ENCODE measurements at regions not wholly inside any gene's neighbourhood (a gene's known extent, or its start where the extent isn't known, plus 50 kb on each side); places are given as distances from the start of the nearest gene placed in this dataset.

DNA sequence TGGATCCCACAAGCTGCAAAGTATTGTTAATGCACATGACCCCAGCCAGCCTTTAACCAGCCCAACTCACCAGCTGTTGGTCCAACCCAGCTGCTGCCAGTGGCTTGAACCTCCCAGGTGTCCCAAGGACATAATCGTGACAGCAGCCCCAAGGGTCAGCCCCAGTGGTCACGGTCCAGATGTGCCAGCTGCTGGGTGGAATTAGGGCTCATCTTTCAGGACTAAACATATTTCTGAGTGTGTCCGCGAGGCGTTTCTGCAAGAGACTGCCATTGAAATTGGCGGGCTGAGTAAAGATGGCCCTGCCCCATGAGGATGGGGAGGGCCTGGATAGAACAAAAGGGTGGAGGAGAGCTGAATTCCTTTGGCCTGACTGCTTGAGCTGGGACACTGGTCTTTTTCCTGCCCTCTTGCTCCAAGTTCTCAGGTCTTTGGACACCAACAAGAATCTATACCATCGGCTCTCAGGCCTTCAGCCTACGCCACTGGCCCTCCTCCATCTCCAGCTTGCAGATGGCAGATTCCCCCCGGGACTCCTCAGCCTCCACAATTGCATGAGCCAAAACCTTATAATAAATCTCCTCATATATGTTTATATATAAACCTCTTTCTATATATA, 240.2 kb downstream of the MN1 start:
- no peak for DNase-seq

DNA sequence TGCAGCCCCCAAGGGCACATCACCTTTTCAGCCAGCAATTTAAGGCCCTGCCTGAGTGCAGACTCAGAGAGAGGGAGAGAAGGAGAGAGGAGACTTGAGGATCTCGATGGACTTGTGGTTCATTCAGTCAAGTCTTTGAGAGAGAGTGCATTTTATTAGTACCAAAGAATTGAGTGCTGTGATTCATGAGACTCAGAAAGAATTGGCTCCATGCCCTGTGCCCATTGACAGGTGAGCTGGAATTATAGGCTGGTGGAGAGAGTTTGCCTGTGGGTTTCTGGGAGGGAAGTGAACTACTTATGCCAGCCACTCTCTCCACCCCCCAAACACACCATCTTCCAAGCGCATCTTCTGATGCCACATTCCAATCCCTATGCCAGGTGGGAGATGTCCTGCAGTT, 236.8 kb downstream of the MN1 start:
- no peak for DNase-seq

DNA sequence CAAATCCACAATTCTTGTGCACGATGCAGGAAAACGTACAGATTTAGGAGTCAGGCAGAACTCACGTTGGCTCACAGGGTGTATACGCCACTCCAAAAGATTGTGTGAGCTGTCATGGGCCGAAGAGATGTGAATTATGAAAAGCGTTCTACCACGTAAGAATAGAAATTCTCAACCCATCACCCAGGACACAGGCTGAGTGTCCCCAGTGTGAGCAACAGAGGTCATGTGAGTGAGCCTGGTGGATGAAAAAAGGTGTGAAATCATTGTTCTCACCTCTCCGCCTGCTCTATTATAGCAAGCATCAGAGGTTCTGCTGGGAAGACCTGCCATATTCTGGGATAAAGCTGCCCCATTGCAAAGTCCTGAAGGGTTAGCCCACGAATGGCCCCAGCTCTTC, 235.0 kb downstream of the MN1 start:
- no peak for DNase-seq

DNA sequence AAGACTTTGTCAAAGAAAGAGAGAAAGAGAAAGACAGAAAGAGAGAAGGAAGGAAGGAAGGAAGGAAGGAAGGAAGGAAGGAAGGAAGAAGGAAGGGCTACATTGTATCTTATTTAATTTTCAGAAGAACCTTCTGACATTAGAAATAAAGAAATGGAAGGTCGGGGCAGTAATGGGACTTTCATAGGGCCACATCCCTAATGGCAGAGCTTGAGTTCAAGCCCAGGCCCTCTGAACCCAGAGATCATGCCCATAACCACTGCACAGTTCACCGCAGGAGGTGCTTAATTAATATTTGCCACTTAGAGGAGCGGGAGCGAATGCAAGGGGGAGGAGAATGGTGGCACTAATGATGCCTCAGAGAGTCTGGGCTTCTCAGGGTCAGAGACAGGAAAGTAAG, 233.3 kb downstream of the MN1 start:
- DNase-seq: no peak

DNA sequence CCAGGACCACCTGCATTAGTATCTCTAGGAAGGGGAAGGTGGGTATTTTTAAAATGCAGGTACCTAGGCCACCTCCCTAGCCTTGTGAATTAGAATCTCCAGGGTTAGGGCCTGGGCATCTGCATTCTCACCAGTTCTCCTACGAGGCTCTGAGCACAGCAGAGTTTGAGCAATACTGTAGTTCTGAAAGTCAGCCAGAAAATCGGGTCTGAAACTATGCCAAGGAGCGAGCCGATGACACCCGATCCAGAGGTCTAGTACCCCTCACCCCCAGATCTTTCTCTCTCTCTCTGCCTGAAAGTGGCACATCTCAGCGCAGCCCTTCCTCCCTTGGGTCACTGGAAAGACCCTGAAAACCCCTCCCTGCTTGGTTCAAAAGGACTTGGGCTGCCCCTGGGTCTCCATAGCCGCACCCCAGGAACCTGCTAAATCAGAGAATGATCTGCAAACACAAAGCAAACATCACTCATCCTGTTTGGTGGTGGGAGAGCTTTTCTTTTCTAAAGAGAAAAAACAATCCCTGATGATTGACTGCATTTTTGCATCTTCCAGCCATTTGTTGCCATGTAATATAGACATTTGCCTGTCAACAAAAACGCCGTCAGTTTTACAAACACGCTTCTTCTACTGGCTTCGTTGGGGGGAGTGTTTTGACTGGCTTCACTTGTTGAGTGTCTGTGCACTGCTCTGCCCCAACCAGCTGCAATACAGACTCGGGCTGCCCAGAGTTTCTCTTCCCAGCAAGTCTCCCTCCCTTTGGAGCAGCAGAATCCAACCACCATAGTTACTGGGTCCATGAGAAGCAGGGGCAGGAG, 229.9 kb downstream of the MN1 start:
- DNase-seq: no peak

DNA sequence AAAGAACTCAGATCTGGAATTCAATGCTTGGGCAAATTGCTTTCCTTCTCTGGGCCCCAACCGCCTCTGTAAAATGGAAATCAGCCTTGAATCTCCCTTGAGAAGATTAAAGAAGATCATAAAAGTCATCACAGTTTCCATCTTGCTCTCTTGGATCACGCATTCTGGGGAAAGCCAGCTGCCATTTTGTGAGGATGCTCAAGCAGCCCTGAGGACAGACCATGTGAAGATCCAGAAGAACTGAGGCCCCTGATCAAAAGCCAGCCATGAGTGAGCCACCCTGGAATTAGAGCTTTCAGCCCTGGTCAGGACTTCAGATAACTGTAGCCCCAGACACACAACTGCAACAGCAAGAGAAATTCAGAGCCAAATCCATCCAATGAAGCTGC, 229.3 kb downstream of the MN1 start:
- DNase-seq: no peak

DNA sequence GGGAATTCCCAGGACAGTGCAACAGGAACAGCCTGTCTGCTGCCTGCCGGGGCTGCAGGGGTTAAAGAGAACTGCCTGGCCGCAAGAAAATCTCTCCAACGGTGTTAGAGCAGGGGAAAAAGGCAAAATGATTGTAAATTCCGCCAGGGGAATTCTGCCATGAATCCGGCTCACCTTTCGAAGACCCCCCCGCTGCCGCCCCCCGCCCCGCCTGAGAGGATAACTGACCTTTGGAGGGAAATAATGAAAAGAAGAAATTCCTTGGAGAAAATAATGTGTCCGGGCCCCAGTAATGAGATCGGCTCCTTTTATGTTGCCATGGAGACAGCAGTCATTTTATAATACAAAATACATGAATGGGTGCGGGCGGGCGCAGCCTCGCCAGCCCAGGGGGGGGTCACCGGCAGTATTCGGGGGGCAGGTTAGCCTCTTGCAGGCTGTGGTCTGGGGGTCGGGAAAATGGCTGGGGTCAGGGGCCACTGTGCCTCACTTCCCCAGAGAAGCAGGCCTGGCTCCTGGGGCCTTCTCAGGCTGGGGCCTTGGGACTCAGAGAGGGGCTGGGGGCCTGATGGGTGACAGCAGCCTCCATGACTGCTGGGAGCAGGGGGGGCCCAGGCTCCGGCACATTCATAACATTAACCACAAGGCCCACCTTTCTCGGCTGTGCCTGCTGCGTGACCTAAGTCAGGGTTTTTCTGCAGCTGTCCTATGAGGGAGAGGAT, 228.1 kb downstream of the MN1 start:
- no peak for DNase-seq

DNA sequence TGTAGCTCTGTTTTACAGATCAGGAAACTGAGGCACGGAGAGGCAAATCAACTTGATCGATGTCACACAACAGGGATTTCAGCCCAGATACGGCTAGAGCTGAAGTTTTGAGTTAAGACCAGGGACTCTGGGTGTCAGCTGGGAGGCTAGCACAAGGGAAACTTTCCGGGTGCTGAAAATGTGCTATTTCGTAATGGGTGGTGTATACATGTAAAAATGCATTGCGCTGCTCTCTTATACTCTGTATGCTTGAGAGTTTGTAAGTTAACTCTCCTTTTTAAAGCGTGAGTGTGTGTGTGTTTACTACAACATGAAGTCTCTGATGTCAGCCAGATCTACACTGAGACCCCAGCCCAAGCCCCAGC, 227.6 kb downstream of the MN1 start:
- DNase-seq: no peak

DNA sequence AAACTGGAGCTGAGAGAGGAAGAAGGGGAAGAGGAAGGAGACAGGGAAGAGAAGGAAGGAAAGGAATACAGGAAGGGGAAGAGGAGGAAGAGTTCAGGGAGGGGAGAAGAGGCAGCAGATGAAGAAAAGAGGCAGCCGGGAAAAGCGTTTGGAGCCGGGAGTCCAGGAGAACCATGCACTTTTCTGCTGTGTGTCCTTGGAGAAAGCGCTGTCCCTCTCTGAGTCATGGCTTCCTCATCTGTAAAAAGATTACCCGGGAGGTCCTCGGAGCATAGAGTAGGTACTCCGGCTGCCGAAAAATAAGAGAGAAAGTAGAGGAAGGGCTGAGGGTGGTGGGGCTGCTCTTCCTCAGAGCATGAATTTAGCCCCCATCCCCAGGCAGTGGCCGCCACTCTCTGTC, 226.9 kb downstream of the MN1 start:
- no peak for DNase-seq

DNA sequence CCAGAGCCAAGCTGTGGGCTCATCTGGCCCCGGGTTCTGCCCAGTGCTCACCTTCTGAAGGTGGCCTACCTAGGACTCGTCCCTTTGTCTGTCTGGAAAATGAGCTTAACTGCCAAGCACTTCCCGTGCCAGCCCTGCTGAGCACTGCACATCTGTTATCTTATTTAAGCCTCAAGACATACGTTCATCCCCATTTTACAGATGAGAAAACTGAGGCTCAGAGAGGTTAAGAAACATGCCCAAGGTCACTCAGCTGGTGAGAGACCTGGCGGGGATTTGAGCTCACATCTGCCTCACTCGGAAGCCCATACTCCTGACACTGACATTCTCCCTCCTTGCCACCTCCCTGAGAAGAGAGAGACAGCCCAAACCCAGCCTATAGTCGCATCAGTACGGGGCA, 226.2 kb downstream of the MN1 start:
- DNase-seq: no peak

DNA sequence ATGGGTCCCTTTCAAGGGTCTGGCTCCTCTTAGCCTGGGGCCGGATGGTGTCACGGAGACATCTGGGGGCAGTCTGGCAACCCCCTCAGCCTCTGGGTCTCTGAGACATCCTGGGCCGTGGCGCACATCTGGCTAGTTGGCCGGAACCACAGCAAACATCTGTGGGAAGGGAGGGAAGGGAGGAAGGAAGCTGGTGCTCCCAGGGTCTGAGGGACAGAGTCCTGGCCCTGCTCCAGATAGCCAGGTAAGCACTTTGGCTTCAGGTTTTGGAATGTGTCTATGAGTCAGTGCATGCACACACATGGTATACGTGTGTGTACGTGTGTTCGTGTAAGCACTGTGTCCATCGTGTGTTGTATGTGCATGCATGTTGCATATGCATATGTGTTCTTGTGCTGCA, 225.1 kb downstream of the MN1 start:
- DNase-seq: no peak

DNA sequence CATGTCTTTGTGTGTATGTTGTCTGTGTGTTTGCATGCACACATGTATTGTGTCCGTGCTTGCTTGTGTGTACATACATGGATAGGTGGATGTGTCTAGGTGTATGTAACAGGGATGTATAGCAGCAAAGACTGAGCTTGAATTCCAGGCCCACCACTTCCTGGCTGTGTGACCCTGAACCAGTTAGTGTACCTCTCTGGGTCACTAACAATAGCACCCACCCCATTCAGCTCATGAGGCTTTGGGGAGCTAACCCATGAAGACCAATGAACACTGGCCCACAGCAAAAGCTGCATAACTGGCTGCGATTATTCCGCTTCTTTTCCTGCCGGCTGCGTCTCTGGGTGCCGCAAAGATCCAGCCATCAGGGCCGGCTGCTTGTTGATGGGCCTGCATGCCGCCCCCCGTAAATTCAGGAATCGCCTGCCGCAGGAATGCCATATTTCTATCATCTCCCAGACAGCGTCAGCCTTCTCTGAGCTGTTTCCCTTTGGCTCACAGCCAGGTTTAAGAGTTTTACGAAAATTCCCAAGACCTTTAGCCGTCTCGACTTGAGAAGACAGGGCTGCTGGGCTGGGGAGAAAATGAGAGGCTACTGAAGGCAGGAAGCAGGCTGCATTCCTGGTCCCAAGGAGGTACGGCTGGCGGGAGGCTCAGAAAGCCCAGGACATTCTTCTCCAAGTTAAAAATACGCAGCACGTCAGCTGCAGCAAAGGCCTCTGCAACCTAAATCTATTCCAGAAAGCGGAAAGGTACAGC, 224.6 kb downstream of the MN1 start:
- no peak for DNase-seq

DNA sequence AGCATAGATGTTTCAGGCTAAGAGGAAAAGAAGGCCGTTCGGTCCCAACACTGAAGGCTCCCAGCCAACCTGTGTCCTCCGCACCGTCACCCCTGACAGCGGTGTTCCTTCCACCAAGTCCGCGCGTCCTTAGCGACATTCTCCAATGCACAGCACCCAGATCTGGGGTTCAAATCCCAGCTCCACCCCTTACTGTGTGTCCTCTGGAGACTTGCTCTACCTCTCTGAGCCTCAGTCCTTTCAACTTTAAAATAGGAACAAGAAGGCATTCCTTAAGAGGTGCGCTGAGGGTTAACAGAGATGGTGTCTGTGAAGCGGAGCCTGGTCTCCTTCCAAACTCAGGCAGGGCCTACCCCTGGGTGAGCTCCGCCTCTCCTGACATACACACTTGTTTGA, 224.0 kb downstream of the MN1 start:
- DNase-seq: no peak

DNA sequence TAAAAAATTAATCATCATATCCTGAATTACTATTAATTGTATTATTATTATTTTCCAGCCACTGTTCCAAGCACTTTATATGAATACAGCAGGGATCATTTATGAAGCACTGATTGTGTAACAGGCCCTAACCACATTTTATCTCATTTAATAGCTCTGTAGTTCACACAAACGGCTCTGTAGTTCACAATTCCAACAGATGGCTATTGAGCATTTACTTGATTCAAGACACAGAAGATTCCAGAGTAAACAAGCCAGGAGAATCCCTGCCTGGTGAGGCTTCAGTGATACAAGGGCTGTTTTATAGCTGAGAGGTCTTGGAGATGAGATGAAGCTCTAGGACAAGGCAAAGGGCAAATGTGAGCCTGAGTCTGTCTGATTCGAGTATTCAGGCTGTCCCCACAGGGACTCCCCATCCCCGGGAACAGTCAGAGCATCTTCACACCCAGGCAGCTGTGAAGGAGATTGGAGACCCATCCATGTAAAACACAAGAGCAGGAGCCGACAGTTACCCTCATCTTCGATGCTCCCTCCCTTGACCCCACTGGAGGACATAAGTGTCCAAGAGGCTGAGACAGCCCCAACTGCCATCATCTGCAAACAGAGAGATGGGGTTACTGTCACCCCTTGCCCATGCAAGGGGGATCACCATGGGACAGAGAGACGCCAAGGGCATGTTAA, 222.5 kb downstream of the MN1 start:
- DNase-seq: no peak

DNA sequence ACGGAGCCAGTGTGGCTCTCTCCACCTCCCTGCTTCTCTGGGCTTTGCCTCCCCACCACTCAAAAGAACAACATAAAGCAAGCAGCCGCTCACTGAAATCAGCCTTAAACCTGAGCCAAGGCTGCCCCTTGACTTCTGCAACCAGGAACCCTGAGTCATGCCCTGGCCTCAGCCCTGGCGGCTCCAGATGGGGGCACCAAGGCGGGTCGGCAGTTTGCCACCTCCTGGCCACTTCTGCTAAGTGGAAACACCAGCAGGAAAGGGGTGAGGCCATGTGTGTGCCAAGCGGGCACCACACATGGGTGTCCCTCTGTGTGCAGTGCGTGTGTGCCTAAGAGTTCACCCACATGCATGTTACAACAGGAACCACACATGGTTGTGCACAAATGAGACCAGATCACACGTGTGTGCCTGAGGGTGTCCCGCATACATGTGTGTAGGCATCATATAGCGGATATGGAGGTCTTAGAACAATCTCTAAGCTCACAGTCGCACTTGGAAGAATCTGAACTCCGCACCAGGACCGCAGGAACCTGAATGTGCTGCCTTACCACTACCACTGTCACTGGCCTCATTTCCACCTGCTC, 221.2 kb downstream of the MN1 start:
- DNase-seq: no peak

DNA sequence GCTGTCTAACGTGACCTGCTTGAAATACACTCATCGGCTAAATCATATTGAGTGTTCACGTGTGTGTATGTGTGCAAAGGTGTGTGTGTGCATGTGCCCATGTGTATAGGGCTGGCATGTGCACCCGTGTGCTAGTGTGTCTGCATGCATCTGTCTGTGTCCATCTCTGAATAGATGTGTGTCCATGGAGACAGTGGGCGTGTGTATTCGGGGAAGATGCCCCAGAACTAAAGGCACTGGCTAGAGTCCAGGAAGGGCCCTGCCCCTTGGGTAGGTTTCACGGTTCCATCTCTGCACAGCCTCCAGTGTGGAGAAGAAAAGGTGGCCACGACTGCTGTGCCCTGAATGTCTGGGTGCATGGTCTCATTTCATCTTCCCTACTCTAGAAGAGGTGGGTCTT, 220.3 kb downstream of the MN1 start:
- no peak for DNase-seq

DNA sequence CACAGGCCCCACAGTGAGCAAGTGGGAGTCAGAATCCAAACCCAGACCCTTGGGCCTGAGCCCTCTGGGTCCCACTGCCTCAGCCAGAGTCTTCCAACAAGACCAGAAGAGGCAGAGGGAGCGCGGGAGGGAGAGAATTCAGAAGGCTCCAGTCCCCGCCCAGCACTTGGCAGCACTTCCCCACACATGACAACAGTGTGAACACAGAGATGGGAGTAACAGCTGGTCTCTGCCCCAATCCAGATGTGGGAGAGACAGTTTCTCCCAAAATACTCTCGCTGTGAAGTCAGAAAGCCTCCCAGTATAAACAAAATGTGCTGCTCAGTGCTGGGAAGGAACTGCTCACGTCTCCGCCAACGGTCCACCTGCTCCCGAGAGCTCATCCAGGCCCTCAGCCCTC, 219.9 kb downstream of the MN1 start:
- no peak for DNase-seq

DNA sequence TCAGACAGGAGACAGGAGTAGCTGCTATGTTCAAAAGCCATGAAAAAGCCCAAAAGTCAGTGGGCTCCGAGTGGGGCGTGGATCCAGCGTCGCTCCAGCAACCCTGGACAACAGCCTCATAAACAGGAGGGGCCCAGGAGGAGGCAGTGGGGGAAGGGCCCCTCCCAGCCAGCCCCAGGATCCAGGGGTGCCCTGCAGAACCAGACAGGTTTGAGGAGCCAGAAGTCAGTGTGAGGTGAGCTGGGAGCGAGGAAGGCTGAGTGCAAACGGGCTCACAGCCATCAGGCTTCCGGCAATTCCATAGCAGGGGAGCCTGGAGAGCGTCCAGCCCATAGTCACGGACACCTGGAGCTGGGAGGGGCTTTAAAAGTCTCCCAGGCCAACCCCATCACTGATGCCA, 217.7 kb downstream of the MN1 start:
- DNase-seq: no peak

DNA sequence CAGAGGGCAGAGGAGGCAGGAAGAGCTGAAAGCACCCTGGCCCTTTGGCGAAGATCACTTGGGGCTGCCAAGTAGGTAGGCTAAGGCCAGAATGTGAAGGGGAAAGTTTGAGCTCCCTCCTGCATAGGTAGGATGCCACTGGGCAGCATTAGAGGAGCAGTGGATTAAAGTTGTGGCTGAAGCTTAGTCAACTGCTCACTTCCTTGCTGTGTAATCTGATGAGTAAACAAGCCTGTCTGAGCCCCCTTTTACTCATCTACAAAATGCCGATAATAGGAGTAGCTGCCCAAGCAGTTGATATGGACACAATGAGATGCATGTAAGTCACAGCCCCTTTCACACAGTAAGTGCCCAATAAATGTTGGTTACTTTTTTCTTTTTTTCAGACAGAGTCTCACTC, 216.4 kb downstream of the MN1 start:
- no peak for DNase-seq

DNA sequence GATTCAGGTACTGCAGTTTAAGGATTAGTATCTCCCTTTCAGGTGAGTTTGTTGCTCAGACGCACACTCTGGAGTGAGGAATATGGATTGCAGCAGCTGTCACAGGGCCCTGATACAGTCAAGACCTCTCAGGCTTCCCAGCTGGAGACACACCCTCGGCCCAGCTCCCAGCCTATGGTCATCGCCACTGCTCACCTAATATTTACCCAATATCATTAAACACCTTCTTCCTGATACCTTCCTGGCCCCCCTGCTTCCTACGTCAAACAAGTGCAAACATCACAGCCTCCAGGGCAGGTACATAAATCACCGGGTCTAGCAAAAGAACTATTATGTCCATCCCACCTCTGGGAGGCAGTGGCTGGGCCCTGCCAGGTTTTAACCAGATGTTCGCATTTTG, 213.3 kb downstream of the MN1 start:
- DNase-seq: no peak

DNA sequence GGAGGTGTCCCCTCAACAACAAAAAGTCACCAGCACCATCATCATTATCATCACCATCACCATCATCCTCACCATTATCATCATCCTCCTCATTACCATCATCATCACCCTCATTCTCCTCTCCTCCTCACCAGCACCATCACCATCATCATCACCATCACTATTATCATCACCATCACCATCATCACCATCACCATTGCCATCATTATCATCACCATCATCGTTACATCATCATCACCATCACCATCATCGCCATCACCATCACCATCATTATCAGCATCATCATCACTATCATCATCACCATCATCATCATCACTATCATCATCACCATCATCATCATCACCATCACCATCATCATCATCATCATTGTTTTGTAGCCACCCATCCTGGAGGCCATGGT, 212.6 kb downstream of the MN1 start:
- DNase-seq: no peak

DNA sequence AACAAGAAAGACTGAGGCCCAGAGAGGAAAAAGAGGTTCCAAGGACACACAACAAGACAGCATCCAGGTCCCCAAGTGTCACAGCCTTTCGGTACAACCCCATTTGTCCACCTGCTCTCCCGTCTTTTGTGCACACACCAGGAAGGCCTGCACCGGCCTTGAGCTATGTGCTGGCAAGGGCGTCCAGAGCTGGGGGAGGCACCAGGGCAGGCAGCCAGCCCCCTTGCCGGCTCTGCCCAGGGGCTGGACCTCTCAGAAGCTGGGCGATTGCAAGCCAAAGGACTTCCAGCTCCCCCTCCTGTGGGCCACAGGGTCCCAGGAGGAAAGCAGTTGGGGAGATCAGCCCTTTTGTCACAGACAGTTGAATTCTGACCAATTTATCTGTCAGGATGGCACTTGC, 210.5 kb downstream of the MN1 start:
- DNase-seq: no peak

DNA sequence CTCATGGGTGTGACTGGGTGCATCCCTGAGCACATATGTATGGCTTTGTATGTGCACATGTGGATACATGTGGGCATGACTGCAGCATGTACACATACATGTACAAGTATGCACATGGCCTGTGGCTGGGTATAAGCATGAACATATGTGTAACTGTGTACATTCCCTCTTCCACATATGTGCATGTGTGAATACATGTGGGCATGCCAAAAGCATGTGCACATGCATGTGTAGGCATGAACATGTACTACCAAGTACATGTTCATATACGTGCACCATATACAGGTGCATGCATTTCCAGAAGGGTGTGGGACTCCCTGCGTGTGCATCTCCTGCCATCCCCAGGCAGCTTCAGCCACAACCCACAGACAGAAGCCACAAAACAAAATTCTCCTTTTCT, 208.2 kb downstream of the MN1 start:
- no peak for DNase-seq

All from activated effector memory CD4-positive, alpha-beta T cell treated with anti-CD3 and anti-CD28 coated beads, Interleukin-2, amount 50 U/mL, for 16 hours (primary cell).